ENCODE measurements at regions not wholly inside any gene's neighbourhood (a gene's known extent, or its start where the extent isn't known, plus 50 kb on each side); places are given as distances from the start of the nearest gene placed in this dataset.
"Not testable (repeated sequence)": the region's sequence is repeated elsewhere in the genome, so short reads cannot be mapped to it uniquely, and the experiment has no call there.

- peak in 1 of 3 experiments; percentile 18 for DNase-seq
These were observed 163.2 kb upstream of the OLIG3 start for GRCh38 chr6:137657351-137657911.

DNA sequence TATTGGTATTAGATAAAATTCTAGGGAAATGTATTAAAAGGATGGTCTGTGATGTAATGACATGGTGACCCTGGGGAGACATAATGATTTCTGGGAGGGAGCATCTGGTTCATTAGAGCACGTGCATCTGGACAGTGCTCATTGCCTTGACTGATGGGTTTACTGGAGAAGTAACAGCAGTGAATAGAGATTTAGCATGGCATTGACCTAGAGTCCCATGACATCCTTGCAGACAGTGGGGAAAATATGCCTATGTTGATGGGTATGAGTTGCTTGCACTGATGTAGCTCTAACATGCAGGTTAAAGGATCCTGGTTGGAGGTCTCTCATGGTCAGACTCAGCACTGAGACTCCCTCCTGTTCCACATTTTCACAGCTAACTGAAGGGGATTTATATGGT is 164.1 kb upstream of the OLIG3 start:
- DNase-seq: no peak

GRCh38 chr6:137659871-137660270 is 165.7 kb upstream of the OLIG3 start:
- DNase-seq: no peak

- DNase-seq: no peak
These were observed 166.1 kb upstream of the OLIG3 start for GRCh38 chr6:137660296-137660731.

DNA sequence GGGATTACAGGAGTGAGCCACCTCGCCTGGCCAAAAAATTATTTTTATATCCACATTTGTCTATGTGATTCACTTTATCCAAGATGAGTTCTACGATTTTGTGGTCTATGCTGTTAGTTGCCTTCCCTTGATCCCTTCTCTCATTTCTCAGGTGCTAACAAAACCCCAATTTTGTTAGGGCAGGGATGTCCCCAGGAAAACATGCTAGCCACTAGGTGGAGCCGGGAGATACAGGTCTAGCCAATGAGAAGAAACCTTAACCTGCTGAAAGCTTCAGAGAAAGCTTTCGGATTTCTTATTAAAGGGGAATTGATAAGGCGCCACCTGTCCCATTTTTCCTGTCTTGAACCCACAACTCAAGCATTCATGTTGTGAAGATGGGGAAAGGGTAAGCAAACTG is 167.4 kb upstream of the OLIG3 start:
- peak in 2 of 3 experiments; percentile 27 to 57 for DNase-seq

- no peak for DNase-seq
These were observed 170.0 kb upstream of the OLIG3 start for GRCh38 chr6:137664183-137664582.

DNA sequence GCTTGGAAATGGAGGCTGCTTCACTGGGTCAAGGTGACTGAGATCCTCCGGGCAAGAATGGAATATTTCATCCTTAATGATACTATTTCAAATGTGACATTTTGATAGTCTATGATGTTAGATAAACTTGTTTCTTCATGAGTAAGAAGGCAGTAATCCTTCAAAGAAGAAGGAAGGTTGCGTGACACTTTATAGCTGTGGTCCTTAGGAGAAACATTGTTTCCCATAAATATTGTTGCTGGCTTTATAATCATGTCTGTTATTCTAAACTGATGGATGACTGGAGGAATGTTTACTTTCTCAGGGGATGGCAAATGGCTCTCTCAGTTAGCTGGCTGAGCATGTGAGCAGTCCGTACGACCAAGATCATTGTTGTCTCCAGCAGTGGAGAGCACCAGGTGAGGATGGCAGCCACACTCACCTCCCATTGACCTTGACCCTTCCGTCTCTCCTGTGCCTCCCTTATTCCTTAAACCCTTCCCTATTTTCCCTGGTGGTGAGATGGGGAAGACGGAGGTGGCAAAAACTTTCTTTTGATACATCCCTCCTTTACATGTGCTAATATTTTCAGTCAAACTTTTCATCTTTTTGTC is 171.2 kb upstream of the OLIG3 start:
- no peak for DNase-seq

GRCh38 chr6:137666202-137666774 is 172.1 kb upstream of the OLIG3 start:
- no peak for DNase-seq

DNA sequence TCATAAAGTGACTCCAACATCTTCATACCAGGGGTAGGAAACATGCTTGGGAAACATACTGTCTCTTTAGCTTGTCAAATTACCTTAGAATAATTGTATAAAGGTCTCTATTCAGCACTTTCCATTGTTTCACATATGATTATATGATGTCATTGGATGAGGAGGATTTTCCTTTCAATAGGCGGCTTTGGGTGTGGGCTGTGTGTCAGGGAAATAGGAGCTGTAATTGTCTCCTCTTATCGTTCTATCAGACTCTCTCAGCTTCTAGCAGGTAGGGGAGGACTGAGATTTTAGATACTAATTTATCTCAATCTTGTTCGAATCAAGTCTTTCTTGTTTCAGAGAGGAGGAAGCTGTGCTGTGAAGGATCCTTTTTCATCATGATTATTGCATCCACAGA is 179.4 kb upstream of the OLIG3 start:
- DNase-seq: no peak

DNA sequence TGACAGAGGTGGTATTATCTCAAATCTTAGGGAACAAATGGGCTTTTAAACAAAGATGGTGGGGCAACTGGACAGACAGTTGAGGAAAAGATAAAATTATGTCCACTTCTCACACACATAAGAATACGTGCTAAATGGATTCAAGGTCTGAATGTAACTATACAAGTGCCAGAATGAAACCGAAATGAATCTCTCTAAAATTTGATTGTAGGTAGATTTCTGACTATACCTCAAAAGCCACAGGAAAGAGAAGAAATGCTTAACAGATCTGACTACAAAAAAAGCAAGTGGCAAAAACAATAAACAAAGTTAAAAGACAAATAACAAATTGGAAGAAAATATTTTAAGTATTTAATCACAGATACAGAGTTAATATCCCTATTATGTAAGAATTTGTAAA is 182.7 kb upstream of the OLIG3 start:
- no peak for DNase-seq

GRCh38 chr6:137677709-137678108 is 183.5 kb upstream of the OLIG3 start:
- no peak for DNase-seq

GRCh38 chr6:137678451-137678850 is 184.3 kb upstream of the OLIG3 start:
- DNase-seq: no peak

GRCh38 chr6:137680705-137681346 is 186.2 kb upstream of the TNFAIP3 start:
- no peak for DNase-seq

DNA sequence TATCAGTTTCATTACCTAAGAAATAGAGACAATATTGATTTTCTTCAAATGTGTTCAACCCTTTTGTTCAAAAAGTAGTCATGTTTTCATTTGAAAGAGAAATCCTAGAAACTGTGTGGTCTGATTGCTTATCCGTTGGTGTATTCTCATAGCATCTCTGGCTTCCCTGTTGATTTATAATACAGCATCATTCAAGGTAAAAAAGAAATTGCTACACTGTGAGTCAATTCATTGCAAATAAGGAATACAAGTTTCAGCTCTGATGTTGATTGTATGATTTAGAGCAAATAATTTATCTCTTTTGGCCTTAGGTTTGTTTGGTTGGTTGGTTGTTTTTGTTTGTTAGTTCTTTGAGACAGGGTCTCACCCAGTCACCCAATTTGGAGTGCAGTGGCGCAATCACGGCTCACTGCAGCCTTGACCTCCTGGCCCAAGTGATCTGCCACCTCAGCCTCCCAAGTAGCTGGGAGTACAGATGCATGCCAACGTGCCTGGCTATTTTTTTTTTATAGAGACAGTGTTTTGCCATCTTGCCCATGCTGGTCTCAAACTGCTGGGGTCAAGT is 185.5 kb upstream of the TNFAIP3 start:
- DNase-seq: no peak

DNA sequence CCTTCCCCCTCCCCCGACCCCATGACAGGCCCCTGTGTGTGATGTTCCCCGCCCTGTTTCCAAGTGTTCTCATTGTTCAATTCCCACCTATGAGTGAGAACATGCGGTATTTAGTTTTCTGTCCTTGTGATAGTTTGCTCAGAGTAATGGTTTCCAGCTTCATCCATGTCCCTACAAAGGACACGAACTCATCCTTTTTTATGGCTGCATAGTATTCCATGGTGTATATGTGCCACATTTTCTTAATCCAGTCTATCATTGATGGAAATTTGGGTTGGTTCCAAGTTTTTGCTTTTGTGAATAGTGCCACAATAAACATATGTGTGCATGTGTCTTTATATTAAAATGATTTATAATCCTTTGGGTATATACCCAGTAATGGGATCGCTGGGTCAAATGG is 184.4 kb upstream of the TNFAIP3 start:
- not testable (repeated sequence) for DNase-seq

DNA sequence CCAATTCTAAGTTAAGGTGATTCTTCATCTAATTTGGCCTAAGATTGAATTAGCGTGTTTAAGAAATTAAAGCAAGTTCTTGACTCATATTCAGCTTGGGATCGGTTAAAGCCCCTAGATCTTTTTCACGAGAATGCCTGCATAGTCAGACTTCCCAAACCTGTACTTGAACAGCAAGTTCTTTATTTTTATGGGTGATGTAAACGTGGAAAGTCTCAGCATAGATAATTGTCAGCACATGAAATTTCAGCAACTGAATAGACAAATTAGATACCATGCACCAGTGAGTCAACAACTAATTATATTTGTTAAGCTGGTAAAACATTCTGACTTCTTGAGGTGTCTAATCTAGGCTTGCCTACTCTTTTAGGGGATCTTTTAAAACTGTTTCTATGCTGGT is 183.1 kb upstream of the TNFAIP3 start:
- peak in 1 of 3 experiments; percentile 35 for DNase-seq

GRCh38 chr6:137685798-137686375 is 181.2 kb upstream of the TNFAIP3 start:
- no peak for DNase-seq

GRCh38 chr6:137687818-137688217 is 179.2 kb upstream of the TNFAIP3 start:
- peak in 1 of 3 experiments; percentile 13 for DNase-seq

- DNase-seq: no peak
These were observed 178.7 kb upstream of the TNFAIP3 start for GRCh38 chr6:137688230-137688971.

- DNase-seq: no peak
These were observed 177.7 kb upstream of the TNFAIP3 start for GRCh38 chr6:137689377-137689776.

- DNase-seq: no peak
These were observed 177.0 kb upstream of the TNFAIP3 start for GRCh38 chr6:137690034-137690433.

DNA sequence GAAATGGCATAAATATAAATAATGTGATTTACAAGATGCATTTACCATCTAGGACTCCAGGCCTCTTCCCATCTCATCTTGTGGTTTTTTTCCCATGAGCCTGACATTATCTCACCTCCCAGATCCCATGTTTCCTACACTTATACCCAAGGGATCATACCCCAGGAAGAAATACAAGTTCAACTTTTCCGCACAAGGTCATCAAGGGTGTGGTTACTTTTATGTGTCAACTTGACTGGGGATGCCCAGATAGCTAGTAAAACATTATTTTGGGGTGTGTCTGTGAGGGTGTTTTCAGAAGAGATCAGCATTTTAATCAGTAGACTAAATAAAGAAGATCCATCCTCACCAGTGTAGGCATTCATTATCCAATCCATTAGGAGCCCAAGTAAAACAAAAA is 176.3 kb upstream of the TNFAIP3 start:
- no peak for DNase-seq

DNA sequence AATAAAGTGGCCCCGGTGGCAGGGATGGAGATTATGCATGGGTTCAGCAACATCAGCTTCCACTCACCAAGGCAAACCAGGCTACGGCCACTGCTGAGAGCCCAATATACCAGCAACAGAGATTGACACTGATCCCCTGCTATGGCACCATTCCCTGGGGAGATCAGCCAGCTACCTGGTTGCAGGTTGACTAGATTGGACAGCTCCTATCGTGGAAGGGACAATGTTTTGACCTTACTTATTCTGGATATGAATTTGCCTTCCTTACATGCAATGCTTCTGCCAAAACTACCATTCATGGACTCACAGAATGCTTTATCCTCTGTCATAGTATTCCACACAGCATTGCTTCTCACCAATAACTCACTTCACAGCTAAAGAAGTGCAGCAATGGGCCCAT is 174.8 kb upstream of the TNFAIP3 start:
- DNase-seq: no peak
